ENCODE measurements at regions not wholly inside any gene's neighbourhood (a gene's known extent, or its start where the extent isn't known, plus 50 kb on each side); places are given as distances from the start of the nearest gene placed in this dataset.

- Histone ChIP-seq H4K20me1 (ENCODE audit: control insufficient read depth, insufficient read depth) (no peaks in the 10 kb centered on the region), H3K4me3 (no peak overlapping the region), H3K9me3 (replicated peaks; ENCODE audit: control insufficient read depth, insufficient read depth, low read length) (no peaks in the 10 kb centered on the region), H2AFZ (ENCODE audit: control insufficient read depth, low read depth, low read length) (no peak overlapping the region), H3K27ac (ENCODE audit: control insufficient read depth, insufficient read depth) (no peak overlapping the region), H3K36me3 (ENCODE audit: control insufficient read depth in 2 of 2, insufficient read depth in 2 of 2, low read length in 1 of 2) (no peaks in the 10 kb centered on the region), H3K9ac (ENCODE audit: control insufficient read depth, insufficient read depth, low read length) (no peak overlapping the region), H3K79me2 (ENCODE audit: control insufficient read depth, insufficient read depth, low read length) (no peaks in the 10 kb centered on the region), H3K4me1 (ENCODE audit: control insufficient read depth, insufficient read depth, low read length) (no peaks in the 10 kb centered on the region), H3K4me2 (ENCODE audit: control insufficient read depth, insufficient read depth) (no peak overlapping the region), H3K27me3 (replicated peaks in 1 of 2; ENCODE audit: control insufficient read depth in 2 of 2, insufficient read depth in 2 of 2, low read length in 1 of 2) (peaks cover 0 to 3% of the 10 kb centered on the region in 2 experiments; a peak in 1 of 4 replicates)
- ChIA-PET CTCF (no interaction called here), SMC1A (ENCODE audit: uncharacterized antibody, unreplicated experiment) (no interaction called here), RAD21 (ENCODE audit: unreplicated experiment) (no interaction called here), POLR2A (no interaction called here)
- BruUV-seq (replicated peaks) = no TSS peak
- DNase-seq (ENCODE audit: low read depth, low spot score) (no peak), ATAC-seq (no peak), FAIRE-seq (no peak)
- intact Hi-C loops (cut with micrococcal nuclease; ENCODE audit: unreplicated experiment) = no loop called here
- in situ Hi-C loops (cut with MboI) = no loop called here
- WGBS (ENCODE audit: insufficient coverage, insufficient replicate concordance, low lambda C conversion rate, missing lambda C conversion rate) = 12% methylated on average over 4 of the region's 4 CpGs
- TF ChIP-seq CREM (IDR thresholded peaks at IDR 0.05; ENCODE audit: low read depth) (no peak), ATF2 (IDR thresholded peaks at IDR 0.05; ENCODE audit: low read length) (no peak), CBFB (IDR thresholded peaks at IDR 0.05; ENCODE audit: low read depth) (no peak), PAX8 (IDR thresholded peaks at IDR 0.05) (no peak)
These were observed 144.4 kb downstream of the MAGEB17 start for GRCh38 chrX:16311671-16312070.

- FAIRE-seq (no peak), ATAC-seq (no peak), DNase-seq (ENCODE audit: low read depth, low spot score) (no peak)
- H3K9ac ChIP-seq (ENCODE audit: control insufficient read depth, insufficient read depth, low read length) = no peak overlapping the region
- H3K4me2 ChIP-seq (ENCODE audit: control insufficient read depth, insufficient read depth) = no peak overlapping the region
- H4K20me1 ChIP-seq (ENCODE audit: control insufficient read depth, insufficient read depth) = no peaks in the 10 kb centered on the region
- ChIA-PET CTCF (no interaction called here), SMC1A (ENCODE audit: uncharacterized antibody, unreplicated experiment) (no interaction called here), RAD21 (ENCODE audit: unreplicated experiment) (no interaction called here), POLR2A (no interaction called here)
- WGBS (ENCODE audit: insufficient coverage, insufficient replicate concordance, low lambda C conversion rate, missing lambda C conversion rate) = 19% methylated on average over 13 of the region's 13 CpGs
- intact Hi-C loops (cut with micrococcal nuclease; ENCODE audit: unreplicated experiment) = no loop called here
- no TSS peak for BruUV-seq (replicated peaks)
- no peak overlapping the region for H3K4me3 ChIP-seq
- no peaks in the 10 kb centered on the region for H3K36me3 ChIP-seq (ENCODE audit: control insufficient read depth in 2 of 2, insufficient read depth in 2 of 2, low read length in 1 of 2)
- no peak overlapping the region for H3K27ac ChIP-seq (ENCODE audit: control insufficient read depth, insufficient read depth)
- H3K9me3 ChIP-seq (replicated peaks; ENCODE audit: control insufficient read depth, insufficient read depth, low read length) = no peaks in the 10 kb centered on the region
- no peaks in the 10 kb centered on the region for H3K4me1 ChIP-seq (ENCODE audit: control insufficient read depth, insufficient read depth, low read length)
- in situ Hi-C loops (cut with MboI) = no loop called here
- no peaks in the 10 kb centered on the region for H3K79me2 ChIP-seq (ENCODE audit: control insufficient read depth, insufficient read depth, low read length)
- H2AFZ ChIP-seq (ENCODE audit: control insufficient read depth, low read depth, low read length) = no peak overlapping the region
- H3K27me3 ChIP-seq (replicated peaks in 1 of 2; ENCODE audit: control insufficient read depth in 2 of 2, insufficient read depth in 2 of 2, low read length in 1 of 2) = peaks cover 0 to 3% of the 10 kb centered on the region in 2 experiments; a peak in 1 of 4 replicates
- TF ChIP-seq MLLT1 (IDR thresholded peaks at IDR 0.05) (no peak), IKZF2 (IDR thresholded peaks at IDR 0.05) (no peak), PRDM15 (CRISPR knock-in tag; IDR thresholded peaks at IDR 0.05) (no peak), KAT2A (conservative IDR thresholded peaks at IDR 0.05; ENCODE audit: control insufficient read depth, low read depth, low read length) (no peak), ATF3 (IDR thresholded peaks at IDR 0.05; ENCODE audit: borderline replicate concordance, extremely low read depth, low read depth, low read length) (no peak), RELA (IDR thresholded peaks at IDR 0.05; ENCODE audit: borderline replicate concordance, partially characterized antibody) (no peak)
These were observed 145.7 kb downstream of the MAGEB17 start for GRCh38 chrX:16312761-16313623.

Data from GM12878 (cell line).